HT1080 (cell line): ENCODE measurements at regions not wholly inside any gene's neighbourhood (a gene's known extent, or its start where the extent isn't known, plus 50 kb on each side); places are given as distances from the start of the nearest gene placed in this dataset.

ENCODE experiments used
- DNase-seq: peaks from one replicate; pipeline ENCODE4 v3.0.0-alpha.2; 2015; ENCODE audit warnings: low read depth

DNA sequence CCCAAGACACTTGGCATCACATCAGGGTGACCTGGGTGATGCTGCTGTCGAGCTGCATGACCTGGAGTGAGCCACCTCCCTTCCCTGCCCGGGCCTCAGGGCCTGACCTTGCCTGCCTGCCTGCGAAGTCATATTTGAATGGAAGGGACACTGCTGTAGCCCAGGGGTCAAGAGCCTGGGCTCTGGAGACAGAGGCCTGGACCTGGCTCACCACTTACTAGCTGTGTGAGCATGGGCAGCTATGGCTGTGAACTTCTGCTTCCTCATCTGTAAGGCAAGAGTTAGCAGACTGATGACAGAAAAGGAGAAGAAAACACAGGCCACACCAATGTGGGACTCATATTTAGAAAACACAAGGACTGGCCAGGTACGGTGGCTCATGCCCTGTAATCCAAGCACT, 118.7 kb downstream of the ZFP36L2 start:
- DNase-seq: no peak

DNA sequence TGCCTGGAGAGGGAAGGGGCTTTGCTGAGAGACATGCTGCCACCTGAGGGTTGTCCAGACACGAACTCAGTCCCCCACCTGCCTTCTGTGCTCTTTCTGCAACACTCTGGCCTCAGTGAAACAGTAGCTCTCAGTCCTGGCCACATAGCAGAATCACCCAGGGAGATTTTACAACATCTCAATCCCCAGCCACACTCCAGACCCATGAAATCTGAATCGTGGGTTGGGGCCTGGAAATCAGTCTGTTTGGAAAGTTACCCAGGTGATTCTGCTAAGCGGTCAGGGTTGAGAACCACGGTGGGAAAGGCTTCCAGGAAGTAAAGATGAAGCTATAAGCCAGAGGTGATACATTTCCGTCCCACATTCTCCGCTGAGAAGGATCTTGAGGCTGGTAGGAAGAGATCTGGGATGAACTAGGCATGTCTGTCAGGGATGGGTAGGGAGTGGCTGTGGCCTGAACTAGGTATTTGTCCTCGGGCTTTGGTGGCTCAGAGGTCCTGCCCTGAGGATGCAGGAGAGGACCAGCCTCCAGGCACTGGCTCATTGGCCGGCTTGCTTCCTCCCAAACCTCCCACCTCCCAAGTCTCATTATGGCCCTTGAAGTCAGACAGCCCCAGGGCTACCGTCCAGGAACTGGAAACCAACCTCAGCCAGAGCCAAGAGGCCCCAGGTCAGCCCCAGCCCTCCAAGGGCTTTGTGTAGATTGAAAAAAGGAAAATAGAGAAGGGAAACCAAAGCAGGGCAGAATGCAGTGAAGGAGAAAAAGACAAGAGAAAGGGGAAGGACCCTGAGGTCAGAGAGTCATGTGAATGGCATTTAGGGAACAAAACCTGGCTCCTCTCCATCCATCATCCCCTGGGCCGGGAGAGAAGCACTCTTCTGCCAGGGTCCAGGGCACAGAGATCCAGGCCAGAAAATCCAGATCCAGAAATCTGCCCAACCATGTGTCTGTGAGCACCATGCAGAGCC, 119.6 kb downstream of the ZFP36L2 start:
- no peak for DNase-seq

DNA sequence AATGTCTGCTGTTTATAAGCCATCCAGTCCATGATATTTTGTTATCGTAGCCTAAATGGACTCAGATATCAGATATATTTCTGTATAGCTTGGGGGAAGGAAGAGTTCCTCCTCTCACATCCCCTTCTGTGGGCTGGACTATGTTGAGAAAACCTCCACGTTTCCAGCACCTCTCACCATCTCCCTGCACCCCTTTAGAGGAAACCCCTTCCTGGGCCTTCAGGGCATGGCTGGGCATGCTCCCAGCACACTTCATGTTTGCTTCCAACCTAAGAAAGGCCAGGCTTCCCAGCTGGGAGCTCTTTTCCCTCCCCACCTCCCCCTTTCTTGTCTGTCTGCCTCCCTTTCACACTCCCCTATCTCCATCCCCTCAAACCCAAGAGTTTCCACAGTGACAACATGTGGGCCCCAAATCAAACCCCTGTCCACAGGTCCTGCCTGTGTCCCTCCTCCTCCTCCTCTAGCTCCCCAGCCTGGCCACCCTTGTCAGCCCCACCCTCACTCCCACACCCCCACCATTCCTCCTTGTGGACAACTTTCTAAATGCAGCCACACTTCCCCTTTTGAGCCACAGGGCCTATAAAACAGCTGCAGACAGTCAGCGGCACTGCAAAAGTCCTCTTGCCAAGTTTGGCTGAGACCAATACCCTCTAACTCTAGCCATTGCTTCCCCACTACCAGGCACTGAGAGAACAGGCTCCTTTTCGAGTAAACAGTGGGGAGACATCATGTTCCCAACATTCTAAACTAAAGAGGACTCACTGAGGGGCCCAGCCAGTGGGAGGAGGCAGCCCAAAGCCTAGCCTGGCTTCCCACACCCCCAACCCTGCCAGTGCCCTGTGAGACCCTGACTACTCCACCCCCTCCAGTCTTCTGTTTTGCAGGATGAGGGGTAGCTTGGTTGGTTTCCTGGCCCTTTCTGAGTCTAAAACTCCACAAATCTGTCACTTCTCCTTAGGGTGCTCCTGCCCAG, 120.5 kb downstream of the ZFP36L2 start:
- no peak for DNase-seq

GRCh38 chr2:43104763-43105162, 121.6 kb downstream of the ZFP36L2 start:
- DNase-seq: no peak

DNA sequence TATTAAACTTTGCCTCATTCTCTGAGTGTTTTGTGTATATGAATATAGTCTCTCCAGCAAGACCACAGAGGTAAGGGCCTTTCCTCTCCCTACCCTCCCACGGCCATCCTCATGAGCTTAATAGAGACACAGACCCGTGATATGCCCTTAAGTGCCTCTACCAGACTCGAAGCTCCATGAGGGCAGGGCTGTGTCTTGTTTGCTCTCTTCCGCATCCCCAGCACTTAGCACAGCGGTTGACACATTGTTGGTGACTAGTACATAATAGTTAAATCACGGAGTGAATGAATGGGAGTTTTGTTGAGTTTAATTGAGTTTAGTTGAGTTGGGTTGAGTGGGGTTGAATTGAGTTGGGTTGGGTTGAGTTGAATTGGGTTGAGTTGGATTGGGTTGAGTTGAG, 122.3 kb downstream of the ZFP36L2 start:
- no peak for DNase-seq

DNA sequence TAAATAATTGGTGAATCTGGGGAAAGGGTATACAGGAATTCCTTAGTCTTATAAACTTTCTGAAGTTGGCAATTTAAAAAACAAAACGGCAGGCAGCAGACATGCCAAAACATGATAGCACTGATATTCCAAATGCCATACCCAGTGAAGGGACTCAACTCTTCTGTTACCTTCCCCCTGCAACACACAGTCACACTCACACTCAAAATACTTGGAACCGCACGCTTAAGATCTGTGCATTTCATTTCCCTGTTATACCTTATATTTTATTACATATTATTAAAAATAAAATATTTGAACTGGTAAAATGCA, 123.4 kb downstream of the ZFP36L2 start:
- no peak for DNase-seq

DNA sequence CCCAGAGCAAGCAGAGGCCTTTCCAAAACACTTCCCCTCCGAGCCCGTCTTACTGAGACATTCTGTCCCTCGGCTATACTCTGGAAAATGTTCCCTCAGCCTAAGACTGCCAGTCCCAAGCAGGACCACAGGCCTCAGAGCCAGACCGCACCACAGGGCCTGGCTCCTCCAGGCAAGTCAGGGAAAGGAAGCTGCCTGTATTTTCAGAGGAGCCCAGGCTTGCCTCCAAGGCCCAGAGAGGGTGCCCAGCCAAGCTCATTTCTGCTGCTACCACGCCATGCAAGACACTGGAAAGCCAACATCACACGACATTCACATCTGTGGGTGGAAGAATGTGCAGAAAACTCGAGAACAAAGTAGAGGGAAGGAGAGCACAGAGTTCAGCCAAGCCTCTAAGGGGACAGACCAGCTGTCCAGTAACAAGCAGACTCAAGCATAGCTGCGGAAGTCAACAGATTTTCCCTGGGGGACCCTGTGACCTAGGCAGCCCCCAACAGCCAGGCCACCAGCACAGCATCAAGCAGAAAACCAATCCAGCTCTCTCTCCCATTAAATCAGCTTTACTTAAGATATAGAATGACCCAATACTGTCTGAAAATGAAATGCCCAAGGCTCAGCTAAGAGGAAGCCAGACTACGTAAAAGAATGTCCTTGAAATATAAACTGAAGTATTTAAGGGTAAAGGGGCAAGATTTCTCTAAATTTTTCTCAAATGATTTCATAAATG, 123.9 kb downstream of the ZFP36L2 start:
- no peak for DNase-seq

DNA sequence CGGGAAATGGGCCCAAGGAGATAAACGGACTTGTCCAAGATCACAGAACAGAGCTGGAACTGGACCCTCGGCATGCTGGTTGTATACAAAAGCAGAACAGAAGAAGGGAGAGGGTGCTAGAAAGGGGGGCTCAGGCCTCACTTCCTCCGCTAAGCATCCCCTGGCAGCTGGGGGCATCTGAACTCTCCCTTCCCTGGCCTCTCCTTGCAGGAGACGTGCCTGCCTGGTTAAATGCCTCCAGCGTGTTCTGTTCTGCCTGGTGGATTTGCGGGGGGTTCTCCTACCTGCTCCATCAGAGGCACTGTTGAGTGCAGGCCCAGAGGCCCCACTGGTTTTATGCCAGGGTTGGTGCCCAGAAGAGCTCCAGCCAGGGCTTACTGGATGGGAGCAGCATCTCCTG, 124.7 kb downstream of the ZFP36L2 start:
- DNase-seq: no peak

- DNase-seq: no peak
Observed at GRCh38 chr2:43100883-43101662, 125.3 kb downstream of the ZFP36L2 start.

DNA sequence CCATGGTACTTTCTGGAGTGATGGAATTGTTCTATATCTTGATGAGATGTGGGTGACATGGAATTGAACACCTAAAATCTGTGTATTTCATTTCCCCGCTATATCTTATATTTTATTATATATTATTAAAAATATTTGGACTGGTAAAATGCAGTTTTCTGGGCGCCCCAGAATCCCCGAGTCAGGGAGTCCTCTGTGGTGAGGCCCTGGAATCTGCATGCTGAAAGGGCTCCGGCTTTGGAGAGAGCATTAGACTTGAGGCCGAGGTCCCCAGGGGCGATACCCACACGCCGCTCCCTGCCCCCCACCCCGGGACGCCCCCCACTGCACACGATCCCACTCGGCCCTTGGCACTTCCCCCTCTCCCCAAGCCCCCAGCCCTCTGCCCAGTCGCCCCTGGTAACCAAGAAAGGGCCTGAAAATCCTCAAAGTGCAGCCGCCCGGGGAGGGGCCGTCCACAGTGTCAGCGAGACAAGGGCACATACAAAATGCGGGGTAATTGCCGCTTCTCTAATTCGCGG, 126.0 kb downstream of the ZFP36L2 start:
- no peak for DNase-seq

GRCh38 chr2:43099797-43100196, 126.6 kb downstream of the ZFP36L2 start:
- no peak for DNase-seq

DNA sequence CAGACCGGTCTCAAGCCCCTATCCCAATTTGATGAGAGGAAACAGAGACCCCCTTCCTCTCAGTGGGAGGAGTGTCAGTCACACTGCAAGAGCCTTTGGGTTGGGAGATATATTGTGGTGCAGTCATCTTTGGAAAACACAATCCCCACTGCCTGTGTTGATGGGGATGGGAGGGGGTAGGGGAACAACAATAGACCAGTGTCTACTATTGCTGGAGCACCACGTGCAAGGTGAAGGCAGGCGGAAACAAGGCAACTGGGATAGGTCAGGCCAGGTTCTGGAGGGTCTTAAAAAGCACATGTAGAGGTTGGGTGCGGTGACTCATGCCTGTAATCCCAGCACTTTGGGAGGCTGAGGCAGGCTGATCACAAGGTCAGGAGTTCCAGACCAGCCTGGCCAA, 127.9 kb downstream of the ZFP36L2 start:
- no peak for DNase-seq

DNA sequence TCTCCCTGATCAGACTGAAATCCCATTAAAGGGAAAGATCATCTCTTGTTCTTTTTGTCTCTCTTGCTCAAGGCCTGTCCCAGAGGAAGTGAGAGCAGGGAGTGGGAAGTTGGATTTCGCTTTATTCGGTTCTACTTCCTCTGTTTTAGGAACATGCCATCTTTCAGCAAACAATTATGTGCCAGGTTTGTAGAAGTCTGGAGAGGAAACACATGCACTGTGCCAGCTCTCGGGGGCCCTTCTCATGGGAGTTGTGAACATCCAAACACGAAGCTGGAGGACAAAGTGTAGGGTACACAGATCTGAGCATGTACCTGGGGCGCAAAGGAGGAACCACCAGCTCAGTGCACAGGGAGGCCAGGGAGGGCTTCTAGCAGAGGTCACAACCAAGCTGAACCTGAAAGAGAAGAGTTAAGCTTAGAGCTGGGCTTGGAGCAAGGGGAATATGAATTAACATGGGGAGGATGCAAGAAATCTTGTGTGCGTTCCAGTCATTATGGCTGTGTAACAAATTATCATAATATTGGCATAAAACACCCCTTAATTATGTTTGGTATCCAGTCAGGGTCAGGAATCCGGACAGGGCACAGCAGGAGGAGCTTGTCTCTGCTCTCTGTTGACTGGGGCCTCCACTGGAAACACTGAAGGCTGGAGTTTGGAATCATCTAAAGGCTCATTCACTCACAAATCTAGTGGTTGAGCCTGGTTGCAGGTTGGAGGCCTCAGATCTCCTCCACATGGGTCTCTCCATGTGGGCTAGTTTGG, 128.6 kb downstream of the ZFP36L2 start:
- no peak for DNase-seq

DNA sequence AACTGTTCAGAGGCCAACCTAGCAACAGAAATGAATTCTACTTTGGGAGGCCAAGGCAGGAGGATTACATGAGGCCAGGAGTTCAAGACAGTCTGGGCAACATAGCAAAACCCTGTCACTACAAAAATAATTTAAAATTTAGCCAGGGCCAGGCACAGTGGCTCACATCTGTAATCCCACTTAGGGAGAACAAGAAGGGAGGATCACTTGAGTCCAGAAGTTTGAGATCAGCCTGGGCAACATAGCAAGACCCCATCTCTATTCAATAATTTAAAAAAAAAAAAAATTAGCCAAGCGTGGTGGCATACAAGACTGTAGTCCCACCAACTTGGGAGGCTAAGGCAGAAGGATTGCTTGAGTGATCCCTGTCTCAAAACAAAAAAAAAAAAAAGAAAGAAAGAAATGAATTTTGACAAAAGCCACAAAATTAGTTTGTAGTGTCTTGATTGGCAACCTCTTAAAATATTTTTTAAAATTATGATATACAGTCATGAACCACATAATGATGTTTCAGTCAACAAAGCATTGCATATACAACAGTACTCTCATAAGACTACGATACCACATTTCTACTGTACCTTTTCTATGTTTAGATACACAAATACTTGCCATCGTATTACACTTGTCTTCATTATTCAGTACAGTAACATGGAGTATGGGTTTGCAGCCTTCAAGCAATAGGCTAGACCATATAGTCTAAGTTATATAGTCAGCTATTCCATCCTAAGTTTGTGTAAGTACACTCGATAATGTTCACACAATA, 130.7 kb downstream of the ZFP36L2 start:
- DNase-seq: no peak

- no peak for DNase-seq
Observed at GRCh38 chr2:43092520-43093179, 133.8 kb downstream of the ZFP36L2 start.

DNA sequence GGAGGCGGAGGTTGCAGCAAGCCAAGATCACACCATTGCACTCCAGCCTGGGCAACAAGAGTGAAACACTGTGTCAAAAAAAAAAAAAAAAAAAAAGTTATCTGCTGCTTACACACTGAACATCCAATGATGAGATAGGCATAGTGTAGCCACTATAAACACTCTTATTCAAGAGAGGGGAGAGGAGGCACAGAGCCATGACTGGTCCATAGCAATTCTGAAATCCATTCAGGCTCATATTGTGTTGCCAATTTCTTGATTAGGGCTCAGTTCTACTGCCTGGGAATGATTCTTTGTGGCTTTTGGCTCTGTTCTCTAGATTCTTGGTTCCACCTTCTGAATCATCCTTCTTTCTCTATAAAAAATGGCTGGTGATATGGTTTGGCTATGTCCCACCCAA, 136.1 kb downstream of the ZFP36L2 start:
- no peak for DNase-seq

DNA sequence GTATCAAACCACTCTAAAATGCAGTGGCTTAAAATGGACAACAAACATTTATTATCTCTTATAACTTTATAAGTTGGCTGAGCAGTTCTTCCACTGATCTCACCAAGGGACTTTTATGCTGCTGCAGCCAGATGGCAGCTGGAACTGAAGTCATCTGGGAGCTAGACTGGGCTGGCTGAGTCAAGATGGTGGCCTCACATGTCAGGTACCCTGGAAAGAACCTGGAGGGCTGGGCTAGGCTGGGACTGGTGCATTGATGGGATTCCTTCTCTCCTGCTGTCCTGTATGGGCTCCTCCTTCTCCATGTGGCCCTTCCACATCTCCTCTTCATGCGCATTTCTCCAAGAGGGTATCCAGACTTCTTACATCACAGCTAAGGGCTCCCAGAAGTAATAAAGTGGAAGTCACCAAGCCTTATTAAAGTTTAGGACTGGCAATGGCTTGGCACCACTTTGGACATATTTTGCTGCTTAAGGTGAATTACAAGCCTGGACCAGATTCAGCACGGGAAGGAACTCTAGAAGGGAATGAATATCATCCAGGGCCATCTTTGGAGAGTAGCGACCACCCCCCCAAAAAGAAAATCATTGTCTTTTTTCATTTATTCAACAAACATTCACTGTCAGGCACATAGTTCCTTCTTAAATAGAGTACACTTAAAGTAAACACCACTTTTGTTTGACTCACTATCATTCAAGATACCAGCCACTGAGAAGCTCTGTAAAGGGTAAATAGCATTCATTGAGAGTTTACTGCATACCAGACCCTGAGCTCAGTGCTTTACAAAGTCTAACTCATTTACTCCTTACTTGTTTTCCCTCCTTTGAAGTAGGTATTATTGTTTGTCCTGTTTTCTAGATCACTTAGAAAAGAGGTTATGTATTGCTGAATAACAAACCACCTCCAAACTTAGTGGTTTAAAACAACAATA, 138.0 kb downstream of the ZFP36L2 start:
- DNase-seq: no peak
